SK-N-MC (cell line): ENCODE measurements at regions not wholly inside any gene's neighbourhood (a gene's known extent, or its start where the extent isn't known, plus 50 kb on each side); places are given as distances from the start of the nearest gene placed in this dataset.
A peak's percentile ranks its signal among the peaks of the same experiment; 100 is the strongest.

Experiments used
- DNase-seq: peaks from one replicate; pipeline ENCODE4 v3.0.0-alpha.2; 2011; ENCODE audit warnings: low read depth, low spot score
- H3K27ac ChIP-seq: fragments of 200-600 bp; sonication (generic); 2 replicates; pipeline ENCODE4 v1.5.1; 2016; ENCODE audit warnings: mixed run types
- H3K36me3 ChIP-seq: fragments of 200-600 bp; sonication (generic); 2 replicates; pipeline ENCODE4 v1.6.1; 2017; ENCODE audit warnings: antibody characterized with exemption, low read length, mixed read lengths; ENCODE audit not compliant: insufficient read depth
- H3K4me3 ChIP-seq: fragments of 200-600 bp; sonication (generic); 2 replicates; pipeline ENCODE4 v1.5.1; 2016
- H3K9ac ChIP-seq: fragments of 200-600 bp; sonication (generic); 2 replicates; pipeline ENCODE4 v1.8.0; 2017; ENCODE audit warnings: mixed run types, mixed read lengths; ENCODE audit not compliant: insufficient read length
- H3K9me3 ChIP-seq: fragments of 200-600 bp; sonication (generic); 2 replicates; pipeline ENCODE4 v1.6.1; 2017; ENCODE audit warnings: low read depth, mild to moderate bottlenecking, antibody characterized with exemption, low read length, moderate library complexity, mixed read lengths
- EZH2 ChIP-seq: fragments of 200-600 bp; sonication (generic); IDR thresholded peaks from one replicate; pipeline ENCODE4 v1.6.1; 2017; ENCODE audit warnings: antibody characterized with exemption
- FOXP2 ChIP-seq: optimal IDR thresholded peaks from 2 replicates; pipeline ENCODE3; 2011; ENCODE audit warnings: mild to moderate bottlenecking, moderate library complexity; ENCODE audit not compliant: insufficient read depth; ENCODE audit errors: extremely low read length, control extremely low read depth
- POLR2AphosphoS5 ChIP-seq: IDR thresholded peaks from 2 replicates; pipeline ENCODE4 v1.6.1; 2012; ENCODE audit warnings: mild to moderate bottlenecking, low read depth, low read length, borderline replicate concordance

GRCh38 chr9:115604831-115605483, 487.0 kb upstream of the TNC start:
- TF ChIP-seq EZH2 (no peak), FOXP2 (no peak)
- DNase-seq, result no peak
- Histone ChIP-seq H3K36me3 (peaks cover 93% of the 10 kb centered on the region), H3K4me3 (no peak overlapping the region), H3K9ac (no peak overlapping the region), H3K9me3 (0 out of 2 replicates have a peak, but pooled peaks cover 6% of the 10 kb centered on the region), H3K27ac (no peak overlapping the region)

GRCh38 chr9:115606838-115607237, 488.9 kb upstream of the TNC start:
- TF ChIP-seq EZH2 (no peak), POLR2AphosphoS5 (no peak), FOXP2 (no peak)
- Histone ChIP-seq H3K27ac (no peak overlapping the region), H3K36me3 (peaks cover 86% of the 10 kb centered on the region), H3K9me3 (0 out of 2 replicates have a peak, but pooled peaks cover 6% of the 10 kb centered on the region), H3K9ac (no peak overlapping the region), H3K4me3 (no peak overlapping the region)
- DNase-seq, result no peak

- H3K9ac ChIP-seq, result no peak overlapping the region
- H3K4me3 ChIP-seq, result no peak overlapping the region
- H3K9me3 ChIP-seq, result no peaks in the 10 kb centered on the region
- no peak for DNase-seq
- H3K27ac ChIP-seq, result peak overlapping the region; percentile 99
- peaks cover 46% of the 10 kb centered on the region for H3K36me3 ChIP-seq
- TF ChIP-seq EZH2 (no peak), FOXP2 (no peak), POLR2AphosphoS5 (no peak)
Measured at GRCh38 chr9:115614326-115614999, 496.5 kb upstream of the TNC start.

GRCh38 chr9:115615000-115615401, 497.0 kb upstream of the TNC start:
- no peak for DNase-seq
- H3K9ac ChIP-seq, result peak overlapping the region; percentile 75
- H3K27ac ChIP-seq, result peak overlapping the region; percentile 99
- no peaks in the 10 kb centered on the region for H3K9me3 ChIP-seq
- TF ChIP-seq EZH2 (no peak), FOXP2 (no peak), POLR2AphosphoS5 (no peak)
- H3K36me3 ChIP-seq, result peaks cover 46% of the 10 kb centered on the region
- H3K4me3 ChIP-seq, result no peak overlapping the region

- peak; percentile 98 for DNase-seq
- Histone ChIP-seq H3K9me3 (peaks cover 2% of the 10 kb centered on the region; the same call in 1 of the 2 replicates), H3K27ac (peak overlapping the region; percentile 99), H3K9ac (peak overlapping the region; percentile 75), H3K36me3 (peaks cover 49% of the 10 kb centered on the region), H3K4me3 (peak overlapping the region; percentile 45)
- TF ChIP-seq FOXP2 (peak; percentile 32), EZH2 (no peak), POLR2AphosphoS5 (no peak)
Measured at GRCh38 chr9:115615821-115616665, 498.1 kb upstream of the TNC start.

- DNase-seq, result peak; percentile 96
- TF ChIP-seq POLR2AphosphoS5, result peak; percentile 70; the same call in 1 of the 2 replicates
- no peak for TF ChIP-seq EZH2
- Histone ChIP-seq H3K9me3 (peaks cover 5% of the 10 kb centered on the region; the same call in 1 of the 2 replicates), H3K36me3 (peaks cover 56% of the 10 kb centered on the region), H3K9ac (peak overlapping the region; percentile 90), H3K27ac (peak overlapping the region; percentile 99), H3K4me3 (no peak overlapping the region; the same call in 1 of the 2 replicates)
Measured at GRCh38 chr9:115616666-115617239, 498.8 kb upstream of the TNC start.

- Histone ChIP-seq H3K36me3 (peaks cover 36% of the 10 kb centered on the region), H3K27ac (no peak overlapping the region; the same call in 1 of the 2 replicates), H3K9ac (no peak overlapping the region), H3K9me3 (peaks cover 7% of the 10 kb centered on the region; the same call in 1 of the 2 replicates), H3K4me3 (no peak overlapping the region)
- TF ChIP-seq POLR2AphosphoS5, result no peak
- no peak for TF ChIP-seq EZH2
- no peak for TF ChIP-seq FOXP2
- no peak for DNase-seq
Measured at GRCh38 chr9:115625251-115625650, 507.3 kb upstream of the TNC start.

GRCh38 chr9:115625954-115626353, 508.0 kb upstream of the TNC start:
- Histone ChIP-seq H3K36me3 (peaks cover 31% of the 10 kb centered on the region), H3K9me3 (peaks cover 6% of the 10 kb centered on the region; the same call in 1 of the 2 replicates), H3K27ac (no peak overlapping the region), H3K4me3 (no peak overlapping the region), H3K9ac (no peak overlapping the region)
- TF ChIP-seq FOXP2 (no peak), EZH2 (no peak), POLR2AphosphoS5 (no peak)
- no peak for DNase-seq
